Subcutaneous abdominal adipose tissue (tissue), 5 donors: ENCODE measurements at regions not wholly inside any gene's neighbourhood (a gene's known extent, or its start where the extent isn't known, plus 50 kb on each side); places are given as distances from the start of the nearest gene placed in this dataset.

Source experiments
- H3K27ac ChIP-seq: one replicate; pipeline ENCODE4 v1.7.0; 2013; ENCODE audit warnings: low read depth, mild to moderate bottlenecking, inconsistent platforms, low read length, moderate library complexity
- H3K27me3 ChIP-seq, 5 donors: one replicate each; pipeline ENCODE4 v1.7.0; 2013; ENCODE audit warnings: low read length in 5 of 5, inconsistent platforms in 1 of 5; ENCODE audit not compliant: control insufficient read depth in 5 of 5, insufficient read depth in 4 of 5
- H3K36me3 ChIP-seq, 5 donors: one replicate each; pipeline ENCODE4 v1.7.0; 2013; ENCODE audit warnings: low read length in 5 of 5; ENCODE audit not compliant: control insufficient read depth in 5 of 5, insufficient read depth in 5 of 5
- H3K4me1 ChIP-seq, 5 donors: one replicate each; pipeline ENCODE4 v1.7.0; 2013; ENCODE audit warnings: low read length in 5 of 5, mild to moderate bottlenecking in 3 of 5, moderate library complexity in 1 of 5; ENCODE audit not compliant: control insufficient read depth in 5 of 5, insufficient read depth in 5 of 5
- H3K4me3 ChIP-seq, 5 donors: one replicate each; pipeline ENCODE4 v1.7.0; 2013; ENCODE audit warnings: low read length in 5 of 5, low read depth in 1 of 5
- H3K9ac ChIP-seq, 5 donors: one replicate each; pipeline ENCODE4 v1.7.0; 2013; ENCODE audit warnings: low read length in 5 of 5, mild to moderate bottlenecking in 4 of 5, moderate library complexity in 3 of 5
- H3K9me3 ChIP-seq, 5 donors: one replicate each; pipeline ENCODE4 v1.7.0; 2013; ENCODE audit warnings: low read length in 5 of 5; ENCODE audit not compliant: control insufficient read depth in 5 of 5
- donor health status: healthy.
- donor health status: healthy.
- donor health status: healthy.
- donor health status: healthy.
- donor health status: healthy.

DNA sequence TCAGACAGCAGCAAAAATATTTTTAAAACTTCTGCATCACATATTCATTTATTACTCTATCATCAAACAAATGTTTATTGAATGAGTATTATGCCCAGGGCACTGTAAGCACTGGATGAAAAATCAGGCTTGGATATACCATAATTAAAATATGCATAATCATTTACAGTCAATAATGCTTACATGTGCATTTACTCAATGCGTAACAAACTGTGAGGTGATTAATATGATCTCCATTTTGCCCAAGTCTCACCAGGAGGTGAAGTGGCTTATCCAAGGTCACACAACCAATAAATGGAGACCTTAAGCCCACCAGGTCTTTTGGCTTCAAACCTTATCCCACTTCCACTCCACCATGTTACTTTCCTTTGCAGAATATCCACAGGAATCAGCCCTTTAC lies 117.3 kb upstream of the SLC24A5 start:
- Histone ChIP-seq H3K4me1 (peaks cover 0 to 2% (median 0%) of the 10 kb centered on the region in 5 donors), H3K9me3 (no peaks in the 10 kb centered on the region), H3K4me3 (no peak overlapping the region), H3K27ac (no peak overlapping the region), H3K27me3 (no peaks in the 10 kb centered on the region), H3K9ac (no peak overlapping the region), H3K36me3 (no peaks in the 10 kb centered on the region)

DNA sequence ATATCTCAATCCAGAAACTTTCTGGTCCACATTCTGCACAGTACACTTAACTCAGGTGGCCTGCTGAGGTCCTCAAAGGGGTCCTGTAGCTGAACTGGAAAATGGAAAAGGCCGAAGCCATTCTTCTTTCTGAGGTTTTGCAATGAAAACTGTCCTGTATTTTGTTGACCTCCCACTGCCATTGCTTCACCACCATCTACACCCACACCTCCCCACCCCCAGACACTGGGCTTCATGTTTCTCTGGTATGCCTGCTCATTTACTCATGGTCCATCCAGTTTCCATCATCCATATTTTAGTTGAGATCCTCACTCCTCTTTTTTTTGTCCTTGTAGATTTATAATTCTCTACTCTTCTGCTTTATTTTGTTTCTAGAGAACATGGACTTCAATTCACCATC lies 115.7 kb upstream of the SLC24A5 start:
- H3K27ac ChIP-seq, result no peak overlapping the region
- no peaks in the 10 kb centered on the region for H3K36me3 ChIP-seq
- H3K4me3 ChIP-seq, result no peak overlapping the region
- H3K27me3 ChIP-seq, result no peaks in the 10 kb centered on the region
- H3K9me3 ChIP-seq, result no peaks in the 10 kb centered on the region
- no peak overlapping the region for H3K9ac ChIP-seq
- peaks cover 0 to 2% (median 0%) of the 10 kb centered on the region in 5 donors for H3K4me1 ChIP-seq

DNA sequence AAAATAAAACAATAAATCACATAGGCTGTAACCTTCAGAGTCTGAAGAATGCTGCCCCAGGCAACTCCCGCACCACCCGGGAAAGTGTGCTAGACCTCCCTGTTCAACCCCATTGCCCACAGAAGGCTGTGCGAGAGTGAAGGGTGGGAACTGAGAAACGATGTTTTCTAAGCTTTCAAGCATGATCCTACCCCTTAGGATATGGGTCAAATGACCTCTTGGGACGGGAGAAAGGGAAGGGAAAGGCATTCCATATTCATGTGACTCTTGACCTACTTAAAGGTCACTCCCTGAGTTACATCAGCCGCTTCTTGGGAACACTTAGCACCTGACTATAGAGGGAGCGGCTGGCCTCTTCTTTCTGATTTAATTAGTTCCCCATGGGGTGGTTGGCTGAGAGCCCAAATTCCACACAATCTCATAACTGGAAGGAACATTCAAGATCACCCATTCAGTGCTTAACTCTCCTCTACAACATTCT lies 114.7 kb upstream of the SLC24A5 start:
- H3K27me3 ChIP-seq, result no peaks in the 10 kb centered on the region
- no peaks in the 10 kb centered on the region for H3K36me3 ChIP-seq
- no peaks in the 10 kb centered on the region for H3K9me3 ChIP-seq
- peaks cover 0 to 2% (median 0%) of the 10 kb centered on the region in 5 donors for H3K4me1 ChIP-seq
- no peak overlapping the region for H3K9ac ChIP-seq
- no peak overlapping the region for H3K27ac ChIP-seq
- no peak overlapping the region for H3K4me3 ChIP-seq

DNA sequence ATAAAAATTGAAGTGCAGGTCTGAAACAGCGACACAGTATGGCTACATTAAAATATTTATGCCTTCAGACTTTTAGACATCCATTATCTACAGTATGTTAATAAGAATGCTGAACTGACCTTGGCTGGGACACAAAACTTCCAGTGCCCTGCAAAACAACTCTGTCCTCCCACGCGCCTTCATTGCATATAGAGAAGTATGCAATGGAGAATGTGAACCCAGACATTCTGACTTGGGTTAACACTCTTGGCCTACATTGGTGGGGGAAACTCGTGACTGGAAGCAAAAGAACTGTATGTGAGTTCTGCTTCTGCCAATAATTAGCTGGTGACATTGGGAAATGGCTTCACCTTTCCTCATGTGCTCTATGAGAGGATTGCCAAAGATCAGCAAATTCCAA lies 110.5 kb upstream of the SLC24A5 start:
- Histone ChIP-seq H3K4me3 (no peak overlapping the region), H3K27ac (no peak overlapping the region), H3K36me3 (no peaks in the 10 kb centered on the region), H3K9me3 (no peaks in the 10 kb centered on the region), H3K4me1 (peaks cover 0 to 2% (median 0%) of the 10 kb centered on the region in 5 donors), H3K9ac (no peak overlapping the region), H3K27me3 (no peaks in the 10 kb centered on the region)

DNA sequence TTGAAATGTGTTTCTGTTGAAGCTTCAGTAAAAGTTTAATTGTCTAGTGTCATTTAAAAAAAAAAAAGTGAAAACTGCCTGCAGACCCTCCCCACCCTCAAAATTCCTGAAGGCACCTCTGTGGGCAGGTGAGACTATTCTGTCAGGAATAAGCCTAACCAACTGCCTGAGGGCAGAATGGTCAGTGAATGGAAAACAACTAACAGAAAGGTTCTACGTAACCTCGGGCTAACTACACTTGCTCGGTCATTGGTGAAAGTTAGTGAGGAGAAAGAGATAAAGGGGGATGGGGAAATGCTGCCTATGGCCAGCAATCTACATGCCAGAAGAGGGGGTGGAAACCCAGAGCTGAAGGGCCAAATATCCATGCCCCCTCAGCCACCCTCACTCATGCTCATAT lies 108.6 kb upstream of the SLC24A5 start:
- Histone ChIP-seq H3K4me3 (no peak overlapping the region), H3K9me3 (no peaks in the 10 kb centered on the region), H3K9ac (no peak overlapping the region), H3K27me3 (no peaks in the 10 kb centered on the region), H3K4me1 (no peaks in the 10 kb centered on the region), H3K36me3 (no peaks in the 10 kb centered on the region), H3K27ac (no peak overlapping the region)

DNA sequence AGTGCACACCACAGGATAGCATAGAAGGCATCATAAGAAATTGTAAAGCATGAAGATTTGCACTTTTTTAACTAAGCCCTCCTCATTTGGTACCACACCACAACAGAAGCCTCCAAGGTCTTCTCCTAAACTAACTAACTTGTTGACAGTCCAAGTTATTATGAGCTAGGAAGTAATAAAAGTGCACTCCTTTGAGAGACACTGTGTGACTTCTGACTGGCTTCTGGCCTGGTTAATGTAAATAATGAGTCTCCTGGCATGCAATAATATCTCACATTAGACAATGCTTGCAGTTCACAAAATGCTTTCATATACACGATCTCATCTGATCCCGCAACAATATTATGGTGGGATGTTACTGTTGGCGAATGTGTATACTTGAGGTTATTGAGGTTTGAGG lies 103.9 kb upstream of the SLC24A5 start:
- Histone ChIP-seq H3K27ac (no peak overlapping the region), H3K27me3 (no peaks in the 10 kb centered on the region), H3K9me3 (no peaks in the 10 kb centered on the region), H3K4me1 (no peaks in the 10 kb centered on the region), H3K9ac (no peak overlapping the region), H3K4me3 (no peak overlapping the region), H3K36me3 (no peaks in the 10 kb centered on the region)

DNA sequence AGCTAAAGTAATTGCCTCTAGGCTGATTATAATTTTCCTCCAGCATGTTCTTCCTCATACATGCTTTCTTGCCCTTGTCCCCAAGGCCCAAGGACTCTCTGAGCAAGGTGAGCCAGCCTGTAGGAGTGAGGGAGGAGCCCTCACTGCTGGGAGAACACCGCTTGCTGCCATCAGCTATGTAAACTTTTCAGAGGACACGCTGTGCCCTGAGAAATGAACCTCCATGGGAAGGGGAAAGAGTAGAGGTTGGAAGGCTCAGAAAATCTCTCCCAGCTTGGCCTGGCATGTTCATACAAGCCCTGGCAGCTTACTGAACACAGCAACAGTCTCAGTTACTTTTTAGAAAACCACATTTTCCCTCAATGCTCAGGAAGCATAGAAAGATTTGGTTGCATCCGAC lies 103.0 kb upstream of the SLC24A5 start:
- no peaks in the 10 kb centered on the region for H3K27me3 ChIP-seq
- no peak overlapping the region for H3K27ac ChIP-seq
- H3K4me3 ChIP-seq, result no peak overlapping the region
- no peaks in the 10 kb centered on the region for H3K36me3 ChIP-seq
- no peaks in the 10 kb centered on the region for H3K4me1 ChIP-seq
- no peaks in the 10 kb centered on the region for H3K9me3 ChIP-seq
- no peak overlapping the region for H3K9ac ChIP-seq

DNA sequence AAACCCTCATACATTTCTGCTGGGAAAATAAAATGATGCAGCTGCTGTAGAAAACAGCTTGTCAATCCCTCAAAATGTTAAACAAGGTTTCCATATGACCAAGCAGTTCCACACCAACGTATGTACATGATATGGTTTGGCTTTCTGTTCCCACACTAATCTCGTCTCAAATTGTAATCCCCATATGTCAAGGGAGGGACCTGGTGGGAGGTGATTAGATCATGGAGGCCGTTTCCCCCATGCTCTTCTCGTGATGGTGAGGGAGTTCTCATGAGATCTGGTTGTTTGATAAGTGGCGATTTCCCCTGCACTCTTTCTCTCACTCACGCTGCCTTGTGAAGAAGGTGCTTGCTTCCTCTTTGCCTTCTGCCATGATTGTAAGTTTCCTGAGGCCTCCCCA lies 100.6 kb upstream of the SLC24A5 start:
- H3K9ac ChIP-seq, result no peak overlapping the region
- H3K9me3 ChIP-seq, result no peaks in the 10 kb centered on the region
- H3K4me1 ChIP-seq, result no peaks in the 10 kb centered on the region
- H3K27me3 ChIP-seq, result no peaks in the 10 kb centered on the region
- no peaks in the 10 kb centered on the region for H3K36me3 ChIP-seq
- H3K4me3 ChIP-seq, result no peak overlapping the region
- no peak overlapping the region for H3K27ac ChIP-seq

DNA sequence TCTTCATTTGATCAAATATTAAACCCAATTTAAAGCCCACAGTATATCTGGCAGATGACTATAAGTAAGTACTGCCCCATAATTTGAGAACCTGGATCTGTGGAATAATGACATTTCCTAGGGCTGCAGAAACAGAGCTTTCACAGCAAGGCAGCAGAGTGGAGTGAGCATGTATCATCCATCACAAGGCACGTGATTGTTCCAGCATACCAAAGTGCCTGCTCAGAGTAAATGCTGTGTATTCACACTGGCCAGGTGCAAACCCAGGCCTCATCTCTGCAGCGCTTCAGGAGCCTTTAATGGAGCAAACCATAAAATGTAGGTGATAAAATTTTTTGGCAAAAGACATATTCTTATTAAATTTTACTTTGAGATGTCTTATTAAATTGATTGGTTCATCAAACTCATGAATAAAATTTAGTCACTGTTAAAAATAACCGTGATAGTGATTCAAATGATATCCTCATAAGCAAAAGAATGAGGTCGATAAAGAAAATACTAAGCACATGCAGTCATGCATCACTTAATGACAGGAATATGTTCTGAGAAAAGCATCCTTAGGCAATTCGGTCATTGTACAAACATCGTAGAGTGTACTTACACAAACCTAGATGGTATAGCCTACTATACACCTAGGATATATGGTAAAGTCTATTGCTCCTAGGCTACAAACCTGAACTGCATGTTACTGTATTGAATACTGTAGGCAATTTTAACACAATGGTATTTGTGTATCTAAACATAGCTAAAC lies 99.3 kb upstream of the SLC24A5 start:
- Histone ChIP-seq H3K27ac (no peak overlapping the region), H3K4me1 (no peaks in the 10 kb centered on the region), H3K4me3 (no peak overlapping the region), H3K9me3 (no peaks in the 10 kb centered on the region), H3K27me3 (no peaks in the 10 kb centered on the region), H3K9ac (no peak overlapping the region), H3K36me3 (no peaks in the 10 kb centered on the region)

DNA sequence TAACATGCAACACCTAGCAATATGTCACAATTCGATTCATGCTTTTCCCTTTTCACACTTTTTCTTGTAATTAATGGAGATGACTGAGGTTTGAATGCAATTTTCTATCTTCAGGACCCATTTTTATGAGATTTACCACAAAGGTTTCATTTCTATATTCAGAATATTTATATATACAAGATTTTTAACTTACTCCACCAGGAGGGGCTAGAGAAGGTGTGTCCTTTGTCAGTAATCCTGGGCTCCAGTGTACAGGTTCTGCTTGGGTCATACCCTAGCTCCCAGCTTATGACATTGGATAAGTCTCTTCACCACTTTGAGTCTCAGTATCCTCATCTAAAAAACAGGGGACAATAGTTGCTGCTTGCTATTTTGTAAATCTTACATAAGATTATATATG lies 95.7 kb upstream of the SLC24A5 start:
- no peaks in the 10 kb centered on the region for H3K9me3 ChIP-seq
- H3K36me3 ChIP-seq, result no peaks in the 10 kb centered on the region
- no peak overlapping the region for H3K9ac ChIP-seq
- H3K27ac ChIP-seq, result no peak overlapping the region
- H3K27me3 ChIP-seq, result no peaks in the 10 kb centered on the region
- no peak overlapping the region for H3K4me3 ChIP-seq
- H3K4me1 ChIP-seq, result no peaks in the 10 kb centered on the region
